ENCODE measurements at regions not wholly inside any gene's neighbourhood (a gene's known extent, or its start where the extent isn't known, plus 50 kb on each side); places are given as distances from the start of the nearest gene placed in this dataset.
"Not testable (repeated sequence)": the region's sequence is repeated elsewhere in the genome, so short reads cannot be mapped to it uniquely, and the experiment has no call there.

- no peaks in the 10 kb centered on the region for H3K27me3 Mint-ChIP-seq (ENCODE audit: insufficient read depth, unreplicated experiment)
- peaks cover 7% of the 10 kb centered on the region for H3K9me3 Mint-ChIP-seq (ENCODE audit: unreplicated experiment)
- no peak for TF ChIP-seq CTCF (IDR thresholded peaks at IDR 0.05; ENCODE audit: unreplicated experiment)
- no peak overlapping the region for H3K27ac Mint-ChIP-seq (ENCODE audit: low read depth, unreplicated experiment)
- CTCF ChIA-PET = no interaction called here
- no TSS peak for BruUV-seq (replicated peaks)
- POLR2A ChIA-PET = no interaction called here
- intact Hi-C loops (cut with micrococcal nuclease) = no loop called here
- no peaks in the 10 kb centered on the region for H3K36me3 Mint-ChIP-seq (ENCODE audit: insufficient read depth, unreplicated experiment)
- DNase-seq (ENCODE audit: unreplicated experiment) = no peak
- no peak overlapping the region for H3K4me3 Mint-ChIP-seq (ENCODE audit: unreplicated experiment)
- H3K4me1 Mint-ChIP-seq (ENCODE audit: insufficient read depth, unreplicated experiment) = no peaks in the 10 kb centered on the region
These were observed 772.7 kb upstream of the SEMA6A start for GRCh38 chr5:117347280-117347679.

- DNase-seq (ENCODE audit: unreplicated experiment); intact Hi-C loops (cut with micrococcal nuclease); CTCF ChIA-PET; H3K36me3 Mint-ChIP-seq (ENCODE audit: insufficient read depth, unreplicated experiment); BruUV-seq (replicated peaks); H3K27me3 Mint-ChIP-seq (ENCODE audit: insufficient read depth, unreplicated experiment); H3K9me3 Mint-ChIP-seq (ENCODE audit: unreplicated experiment); H3K27ac Mint-ChIP-seq (ENCODE audit: low read depth, unreplicated experiment); H3K4me1 Mint-ChIP-seq (ENCODE audit: insufficient read depth, unreplicated experiment); H3K4me3 Mint-ChIP-seq (ENCODE audit: unreplicated experiment): not testable (repeated sequence)
- POLR2A ChIA-PET = interaction anchor here (0.6 kb wide), 1 partner anchor 168 kb away, joined by 3 read pairs; no protein-coding TSS in a partner anchor
These were observed 769.1 kb upstream of the SEMA6A start for GRCh38 chr5:117343726-117344125.

GRCh38 chr5:117337064-117337749 lies 762.6 kb upstream of the SEMA6A start:
- CTCF ChIA-PET = no interaction called here
- POLR2A ChIA-PET = no interaction called here
- H3K27ac Mint-ChIP-seq (ENCODE audit: low read depth, unreplicated experiment) = no peak overlapping the region
- no peak for TF ChIP-seq CTCF (IDR thresholded peaks at IDR 0.05; ENCODE audit: unreplicated experiment)
- no peaks in the 10 kb centered on the region for H3K36me3 Mint-ChIP-seq (ENCODE audit: insufficient read depth, unreplicated experiment)
- no TSS peak for BruUV-seq (replicated peaks)
- no peak overlapping the region for H3K4me3 Mint-ChIP-seq (ENCODE audit: unreplicated experiment)
- DNase-seq (ENCODE audit: unreplicated experiment) = peak; percentile 24
- peaks cover 4% of the 10 kb centered on the region for H3K4me1 Mint-ChIP-seq (ENCODE audit: insufficient read depth, unreplicated experiment)
- H3K9me3 Mint-ChIP-seq (ENCODE audit: unreplicated experiment) = no peaks in the 10 kb centered on the region
- intact Hi-C loops (cut with micrococcal nuclease) = no loop called here
- H3K27me3 Mint-ChIP-seq (ENCODE audit: insufficient read depth, unreplicated experiment) = no peaks in the 10 kb centered on the region

- DNase-seq (ENCODE audit: unreplicated experiment) = no peak
- Mint-ChIP-seq H3K36me3 (ENCODE audit: insufficient read depth, unreplicated experiment) (no peaks in the 10 kb centered on the region), H3K4me3 (ENCODE audit: unreplicated experiment) (no peak overlapping the region), H3K4me1 (ENCODE audit: insufficient read depth, unreplicated experiment) (peaks cover 4% of the 10 kb centered on the region), H3K27me3 (ENCODE audit: insufficient read depth, unreplicated experiment) (no peaks in the 10 kb centered on the region), H3K27ac (ENCODE audit: low read depth, unreplicated experiment) (no peak overlapping the region), H3K9me3 (ENCODE audit: unreplicated experiment) (no peaks in the 10 kb centered on the region)
- ChIA-PET CTCF (no interaction called here), POLR2A (no interaction called here)
- no TSS peak for BruUV-seq (replicated peaks)
- intact Hi-C loops (cut with micrococcal nuclease) = no loop called here
- no peak for TF ChIP-seq CTCF (IDR thresholded peaks at IDR 0.05; ENCODE audit: unreplicated experiment)
These were observed 761.6 kb upstream of the SEMA6A start for GRCh38 chr5:117336208-117336607.

DNA sequence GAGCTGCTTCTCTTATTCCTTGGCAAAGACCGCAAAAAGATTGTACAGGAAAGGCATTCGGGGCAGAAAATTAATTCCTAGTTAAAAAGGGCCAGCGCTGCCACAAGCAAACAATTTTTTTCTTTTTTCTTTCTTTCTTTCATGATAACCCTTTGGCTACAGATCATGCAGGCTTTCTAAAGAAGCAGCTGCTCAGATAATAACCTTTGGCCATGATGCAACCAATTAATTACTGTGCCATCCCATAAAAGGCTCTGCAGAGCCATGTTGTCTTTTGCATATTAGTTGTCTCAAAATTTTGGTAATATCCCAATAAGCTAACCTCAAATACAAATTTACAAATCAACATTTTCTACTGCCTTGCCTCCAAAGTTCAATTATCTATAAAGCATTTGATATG lies 758.4 kb upstream of the SEMA6A start:
- intact Hi-C loops (cut with micrococcal nuclease) = no loop called here
- TF ChIP-seq CTCF (IDR thresholded peaks at IDR 0.05; ENCODE audit: unreplicated experiment) = no peak
- DNase-seq (ENCODE audit: unreplicated experiment) = no peak
- Mint-ChIP-seq H3K36me3 (ENCODE audit: insufficient read depth, unreplicated experiment) (no peaks in the 10 kb centered on the region), H3K4me3 (ENCODE audit: unreplicated experiment) (no peak overlapping the region), H3K27me3 (ENCODE audit: insufficient read depth, unreplicated experiment) (no peaks in the 10 kb centered on the region), H3K4me1 (ENCODE audit: insufficient read depth, unreplicated experiment) (peaks cover 4% of the 10 kb centered on the region), H3K9me3 (ENCODE audit: unreplicated experiment) (no peaks in the 10 kb centered on the region), H3K27ac (ENCODE audit: low read depth, unreplicated experiment) (no peak overlapping the region)
- BruUV-seq (replicated peaks) = no TSS peak
- ChIA-PET POLR2A (no interaction called here), CTCF (no interaction called here)
